Activated B cell treated with CpG ODN at 0.5 μM for 24 hours (primary cell): ENCODE measurements at regions not wholly inside any gene's neighbourhood (a gene's known extent, or its start where the extent isn't known, plus 50 kb on each side); places are given as distances from the start of the nearest gene placed in this dataset.

Experiments used
- ATAC-seq: fragments of 200-7000 bp; cut with Tn5 transposase; one replicate; pipeline ENCODE4 v1.10.0; 2021; ENCODE audit warnings: low read depth, mild to moderate bottlenecking, moderate library complexity
- CTCF ChIA-PET: fragments of 350-600 bp; sonication (Branson Sonifier 250); formaldehyde crosslinking; loops from one replicate; lab custom pipeline; 2021; ENCODE audit warnings: antibody characterized with exemption; lab: Charles Lee
- POLR2A ChIA-PET: fragments of 350-600 bp; sonication (Branson Sonifier 250); formaldehyde crosslinking; loops from one replicate; lab custom pipeline; 2021; ENCODE audit warnings: antibody characterized with exemption; lab: Charles Lee
- DNase-seq: peaks from one replicate; pipeline ENCODE4 v3.0.0; 2022
- H3K27ac Mint-ChIP-seq: one replicate; pipeline ENCODE4 v1.8.0; 2020; ENCODE audit warnings: mixed read lengths
- H3K27me3 Mint-ChIP-seq: one replicate; pipeline ENCODE4 v1.8.0; 2021; ENCODE audit warnings: mixed read lengths
- H3K36me3 Mint-ChIP-seq: one replicate; pipeline ENCODE4 v1.8.0; 2021; ENCODE audit warnings: low read depth, mixed read lengths
- H3K4me1 Mint-ChIP-seq: one replicate; pipeline ENCODE4 v1.8.0; 2021; ENCODE audit warnings: mixed read lengths
- H3K4me3 Mint-ChIP-seq: one replicate; pipeline ENCODE4 v1.8.0; 2020; ENCODE audit warnings: mild to moderate bottlenecking, mixed read lengths
- H3K9me3 Mint-ChIP-seq: one replicate; pipeline ENCODE4 v1.8.0; 2020; ENCODE audit warnings: mixed read lengths
- intact Hi-C: fragments of 100-400 bp; cut with micrococcal nuclease; formaldehyde crosslinking; loops from one replicate; pipeline ENCODE4 v1.15.1; 2024
- TF ChIP-seq, protein P1 (sequence below): fragments of 200-600 bp; IDR thresholded peaks from one replicate; pipeline ENCODE4 v1.8.0; 2022; ENCODE audit warnings: antibody characterized with exemption, mild to moderate bottlenecking

- H3K9me3 Mint-ChIP-seq = no peaks in the 10 kb centered on the region
- no peak overlapping the region for H3K27ac Mint-ChIP-seq
- no peaks in the 10 kb centered on the region for H3K27me3 Mint-ChIP-seq
- ChIA-PET CTCF (no interaction called here), POLR2A (no interaction called here)
- ATAC-seq (no peak), DNase-seq (no peak)
- intact Hi-C loops = no loop called here
- no peak overlapping the region for H3K4me3 Mint-ChIP-seq
- H3K36me3 Mint-ChIP-seq = no peaks in the 10 kb centered on the region
- TF ChIP-seq, protein P1, sequence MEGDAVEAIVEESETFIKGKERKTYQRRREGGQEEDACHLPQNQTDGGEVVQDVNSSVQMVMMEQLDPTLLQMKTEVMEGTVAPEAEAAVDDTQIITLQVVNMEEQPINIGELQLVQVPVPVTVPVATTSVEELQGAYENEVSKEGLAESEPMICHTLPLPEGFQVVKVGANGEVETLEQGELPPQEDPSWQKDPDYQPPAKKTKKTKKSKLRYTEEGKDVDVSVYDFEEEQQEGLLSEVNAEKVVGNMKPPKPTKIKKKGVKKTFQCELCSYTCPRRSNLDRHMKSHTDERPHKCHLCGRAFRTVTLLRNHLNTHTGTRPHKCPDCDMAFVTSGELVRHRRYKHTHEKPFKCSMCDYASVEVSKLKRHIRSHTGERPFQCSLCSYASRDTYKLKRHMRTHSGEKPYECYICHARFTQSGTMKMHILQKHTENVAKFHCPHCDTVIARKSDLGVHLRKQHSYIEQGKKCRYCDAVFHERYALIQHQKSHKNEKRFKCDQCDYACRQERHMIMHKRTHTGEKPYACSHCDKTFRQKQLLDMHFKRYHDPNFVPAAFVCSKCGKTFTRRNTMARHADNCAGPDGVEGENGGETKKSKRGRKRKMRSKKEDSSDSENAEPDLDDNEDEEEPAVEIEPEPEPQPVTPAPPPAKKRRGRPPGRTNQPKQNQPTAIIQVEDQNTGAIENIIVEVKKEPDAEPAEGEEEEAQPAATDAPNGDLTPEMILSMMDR = no peak
- no peaks in the 10 kb centered on the region for H3K4me1 Mint-ChIP-seq
These were observed 158.1 kb upstream of the HMHB1 start for GRCh38 chr5:143653766-143654282.

GRCh38 chr5:143653256-143653655, 158.7 kb upstream of the HMHB1 start:
- CTCF ChIA-PET = no interaction called here
- intact Hi-C loops = no loop called here
- no peak overlapping the region for H3K4me3 Mint-ChIP-seq
- no peaks in the 10 kb centered on the region for H3K36me3 Mint-ChIP-seq
- DNase-seq (no peak), ATAC-seq (no peak)
- H3K27ac Mint-ChIP-seq = no peak overlapping the region
- H3K27me3 Mint-ChIP-seq = no peaks in the 10 kb centered on the region
- POLR2A ChIA-PET = no interaction called here
- H3K4me1 Mint-ChIP-seq = no peaks in the 10 kb centered on the region
- no peaks in the 10 kb centered on the region for H3K9me3 Mint-ChIP-seq
- TF ChIP-seq, protein P1 = no peak

DNA sequence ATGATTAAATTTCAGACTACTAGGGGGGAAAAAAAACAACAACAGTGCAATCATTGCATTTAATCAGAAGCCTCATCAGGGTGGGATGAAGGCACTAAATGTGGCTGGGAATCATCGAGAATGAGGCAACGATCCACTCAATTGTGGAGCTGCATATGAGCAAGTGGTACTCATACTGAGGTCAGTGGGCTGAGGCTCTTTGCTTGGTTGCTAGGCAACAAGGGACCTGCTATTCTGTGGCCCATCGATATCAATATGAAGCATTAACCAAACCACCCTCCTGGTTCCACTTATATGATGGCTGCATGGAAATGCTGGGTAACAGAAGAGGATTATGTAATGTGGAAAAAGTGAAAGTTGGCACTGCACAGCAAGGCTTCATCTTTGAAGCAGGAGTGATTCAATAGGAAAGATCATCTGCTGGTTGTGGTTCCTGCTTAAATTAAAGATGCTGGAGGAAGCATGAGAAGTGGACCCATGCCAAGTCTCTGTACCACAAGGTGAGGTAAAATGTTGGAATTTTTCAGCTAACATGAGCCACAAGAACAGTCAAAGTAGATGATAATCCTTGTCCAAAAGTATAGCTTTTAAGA, 159.8 kb upstream of the HMHB1 start:
- DNase-seq (no peak), ATAC-seq (no peak)
- H3K9me3 Mint-ChIP-seq = no peaks in the 10 kb centered on the region
- POLR2A ChIA-PET = no interaction called here
- H3K4me3 Mint-ChIP-seq = no peak overlapping the region
- CTCF ChIA-PET = no interaction called here
- H3K27me3 Mint-ChIP-seq = no peaks in the 10 kb centered on the region
- TF ChIP-seq, protein P1 = no peak
- intact Hi-C loops = no loop called here
- no peaks in the 10 kb centered on the region for H3K4me1 Mint-ChIP-seq
- H3K36me3 Mint-ChIP-seq = no peaks in the 10 kb centered on the region
- no peak overlapping the region for H3K27ac Mint-ChIP-seq

DNA sequence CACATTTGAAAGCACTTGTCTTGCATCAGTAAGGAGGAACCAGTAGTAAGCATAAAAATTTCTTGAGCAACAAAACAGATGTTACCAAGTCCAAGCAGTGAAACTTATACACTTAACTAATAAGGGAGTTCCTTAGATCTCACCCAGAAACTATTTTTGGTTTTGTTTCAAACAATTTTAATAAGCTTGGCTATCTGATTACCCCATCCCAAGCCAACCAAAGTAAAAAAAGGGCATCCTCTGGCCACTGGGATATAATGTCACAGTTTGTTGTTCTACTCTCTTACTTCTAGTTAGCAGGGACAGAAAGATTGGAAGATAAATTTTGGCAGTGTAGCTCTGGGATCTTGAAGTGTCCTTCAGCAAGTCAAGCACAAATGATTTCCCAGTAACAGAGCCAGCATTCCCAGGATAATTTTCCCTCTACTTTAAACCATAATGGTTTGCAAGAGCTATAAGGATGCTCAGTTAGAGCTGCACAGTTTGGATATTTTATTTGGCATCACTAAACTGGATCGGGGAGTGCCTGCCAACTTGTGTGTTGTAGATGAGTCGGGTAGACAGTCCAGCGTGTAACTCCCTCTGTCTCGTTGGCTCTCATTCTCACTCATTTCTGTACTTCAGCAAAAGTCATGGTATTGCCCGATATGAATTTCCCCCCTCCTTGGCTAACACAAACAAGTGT, 161.9 kb upstream of the HMHB1 start:
- ChIA-PET POLR2A (no interaction called here), CTCF (no interaction called here)
- intact Hi-C loops = no loop called here
- no peaks in the 10 kb centered on the region for H3K36me3 Mint-ChIP-seq
- H3K4me3 Mint-ChIP-seq = no peak overlapping the region
- TF ChIP-seq, protein P1 = no peak
- H3K27ac Mint-ChIP-seq = no peak overlapping the region
- H3K4me1 Mint-ChIP-seq = no peaks in the 10 kb centered on the region
- DNase-seq (no peak), ATAC-seq (no peak)
- H3K27me3 Mint-ChIP-seq = no peaks in the 10 kb centered on the region
- no peaks in the 10 kb centered on the region for H3K9me3 Mint-ChIP-seq

DNA sequence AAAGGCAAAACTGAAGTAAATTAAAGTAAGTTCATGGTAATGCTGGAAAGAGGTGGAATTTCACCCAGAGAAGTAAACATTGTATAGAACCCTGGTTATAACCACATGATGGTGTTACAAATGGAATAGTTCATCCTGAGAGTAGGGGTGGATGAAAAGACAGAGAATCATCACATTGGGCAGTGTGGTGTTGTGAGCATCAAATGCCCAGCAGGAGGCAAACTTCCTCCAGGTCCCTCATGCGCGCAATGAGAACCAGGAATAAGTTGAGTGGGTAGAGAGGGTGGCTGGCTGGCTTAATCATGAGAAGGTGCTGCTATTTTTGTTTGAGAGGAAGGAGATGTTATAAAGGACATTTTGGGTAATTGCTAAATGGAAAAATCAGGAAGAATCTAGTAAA, 163.3 kb upstream of the HMHB1 start:
- CTCF ChIA-PET = no interaction called here
- H3K27me3 Mint-ChIP-seq = no peaks in the 10 kb centered on the region
- H3K4me3 Mint-ChIP-seq = no peak overlapping the region
- H3K9me3 Mint-ChIP-seq = no peaks in the 10 kb centered on the region
- no peaks in the 10 kb centered on the region for H3K36me3 Mint-ChIP-seq
- DNase-seq (no peak), ATAC-seq (no peak)
- TF ChIP-seq, protein P1 = no peak
- intact Hi-C loops = no loop called here
- POLR2A ChIA-PET = no interaction called here
- no peak overlapping the region for H3K27ac Mint-ChIP-seq
- no peaks in the 10 kb centered on the region for H3K4me1 Mint-ChIP-seq
